ENCODE measurements at regions not wholly inside any gene's neighbourhood (a gene's known extent, or its start where the extent isn't known, plus 50 kb on each side); places are given as distances from the start of the nearest gene placed in this dataset.
"Not testable (repeated sequence)": the region's sequence is repeated elsewhere in the genome, so short reads cannot be mapped to it uniquely, and the experiment has no call there.

DNA sequence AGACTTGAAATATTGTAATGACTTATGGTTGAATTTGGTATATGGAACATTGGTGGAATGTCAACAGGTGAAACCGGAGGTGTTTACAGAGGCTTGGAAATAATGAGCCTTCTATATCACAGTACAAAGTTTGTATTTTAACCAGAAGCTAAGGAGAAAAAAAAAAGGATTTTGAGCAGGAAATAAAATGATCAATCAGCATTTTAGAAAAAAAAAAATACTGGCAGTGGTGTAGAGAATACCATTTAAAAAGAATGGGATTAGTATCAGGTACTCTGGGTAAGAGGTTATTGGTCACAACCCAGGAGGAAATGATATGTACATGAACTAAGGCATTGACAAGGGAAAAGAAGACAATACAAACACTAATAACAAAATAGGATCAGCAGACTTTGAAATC, 587.1 kb upstream of the HTR2C start:
- DNase-seq = no peak

- not testable (repeated sequence) for DNase-seq
These were observed 592.2 kb upstream of the HTR2C start for GRCh38 chrX:113991720-113992119.

GRCh38 chrX:113990669-113991068, 593.2 kb upstream of the HTR2C start:
- DNase-seq = not testable (repeated sequence)

- not testable (repeated sequence) for DNase-seq
These were observed 595.5 kb upstream of the HTR2C start for GRCh38 chrX:113988315-113988935.

- DNase-seq = no peak
These were observed 597.5 kb upstream of the HTR2C start for GRCh38 chrX:113986427-113986826.

- no peak for DNase-seq
These were observed 601.1 kb upstream of the HTR2C start for GRCh38 chrX:113982766-113983165.

- DNase-seq = no peak
These were observed 602.9 kb upstream of the HTR2C start for GRCh38 chrX:113980953-113981352.

DNA sequence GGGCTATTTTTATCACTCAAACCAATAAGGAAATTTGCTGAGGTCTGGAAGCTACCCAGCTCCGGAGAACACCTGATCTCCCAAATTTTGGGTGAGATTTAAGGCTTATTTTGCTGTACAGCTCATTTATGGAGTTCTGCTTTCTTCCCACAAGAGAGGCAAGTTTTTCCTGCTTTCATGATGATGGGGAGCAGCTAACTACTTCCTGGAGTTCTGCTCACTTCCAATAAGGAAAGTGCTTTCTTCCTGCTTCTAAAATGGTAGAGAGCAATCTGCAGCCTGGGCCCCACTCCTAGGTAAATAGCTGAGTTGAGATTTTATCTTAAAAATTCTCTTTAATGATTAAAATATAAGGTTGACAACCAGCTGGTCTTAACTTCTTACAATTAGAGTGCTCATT, 606.0 kb upstream of the HTR2C start:
- DNase-seq = no peak

DNA sequence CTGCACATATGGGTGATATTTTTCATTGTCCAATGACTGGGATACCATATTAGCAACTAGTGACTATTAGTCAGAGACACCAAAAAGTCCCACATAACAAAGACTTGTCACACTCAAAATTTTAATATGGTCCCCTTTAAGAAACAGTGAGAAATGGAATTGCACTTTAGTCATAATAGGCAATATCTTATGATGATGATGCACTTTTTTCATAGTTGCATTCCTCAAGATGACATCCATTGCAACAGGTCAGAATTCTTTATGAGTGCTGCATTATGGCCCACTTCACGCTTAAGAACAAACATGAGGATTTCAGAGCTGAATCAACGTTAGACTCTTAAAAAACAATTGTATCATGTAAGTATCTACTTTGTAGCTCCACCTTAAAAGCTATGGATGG, 608.4 kb upstream of the HTR2C start:
- no peak for DNase-seq

DNA sequence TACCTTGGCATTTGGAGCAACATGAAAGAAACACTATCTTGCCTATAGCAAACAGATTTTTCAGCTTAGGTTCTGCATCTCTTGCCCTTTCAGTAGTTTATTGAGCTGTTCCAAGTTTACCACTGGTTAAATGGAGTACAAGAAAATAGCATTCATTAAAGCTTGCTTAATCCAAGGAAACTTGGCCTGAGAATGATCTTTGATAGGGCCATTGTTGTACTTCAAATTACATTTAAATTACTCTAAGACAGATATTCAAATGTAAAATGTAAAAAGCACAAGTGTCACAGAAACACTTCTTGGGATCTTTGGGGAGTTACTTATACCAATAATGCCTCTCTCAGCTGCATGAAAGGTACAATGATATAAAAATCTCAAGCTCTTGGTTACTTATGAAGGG, 609.0 kb upstream of the HTR2C start:
- DNase-seq = no peak

DNA sequence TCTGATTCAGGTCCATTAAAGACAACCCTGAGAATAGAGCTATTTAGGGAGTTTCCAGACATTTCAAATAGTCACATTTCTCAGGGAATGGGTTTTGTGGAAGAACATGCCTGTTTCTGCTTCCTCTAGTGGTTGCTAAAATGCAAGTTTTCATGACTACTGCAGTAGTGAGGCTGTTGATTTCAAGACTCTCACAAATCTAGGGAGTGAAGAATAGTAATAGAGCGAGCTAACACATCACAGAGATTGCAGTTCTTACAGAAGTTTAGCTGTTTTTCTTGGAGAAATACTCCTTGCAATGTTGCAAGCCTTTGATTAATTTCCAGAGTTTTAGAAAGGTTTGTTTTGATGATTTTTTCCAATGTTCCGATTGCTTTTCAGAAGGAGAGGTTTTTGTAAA, 610.2 kb upstream of the HTR2C start:
- DNase-seq = no peak

DNA sequence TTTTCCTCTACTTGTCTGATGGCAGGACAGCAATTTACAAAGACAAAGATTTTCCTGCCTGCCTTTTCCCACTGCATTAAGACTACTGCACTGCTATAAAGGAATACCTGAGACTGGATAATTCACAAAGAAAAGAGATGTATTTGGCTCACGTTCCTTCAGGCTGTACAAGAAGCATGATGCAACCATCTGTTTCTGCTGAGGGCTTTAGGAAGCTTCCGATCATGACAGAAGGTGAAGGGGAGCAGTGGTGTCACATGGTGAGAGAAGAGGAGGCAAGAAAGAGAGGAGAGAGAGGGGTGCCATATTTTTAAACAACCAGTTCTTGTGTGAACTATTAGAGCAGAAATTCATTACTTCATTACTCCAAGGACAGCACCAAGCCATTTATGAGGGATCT, 617.1 kb upstream of the HTR2C start:
- no peak for DNase-seq

- no peak for DNase-seq
These were observed 621.5 kb upstream of the HTR2C start for GRCh38 chrX:113962343-113962742.

GRCh38 chrX:113959912-113960626, 623.8 kb upstream of the HTR2C start:
- DNase-seq = no peak

- DNase-seq = no peak
These were observed 627.0 kb upstream of the HTR2C start for GRCh38 chrX:113956936-113957335.

DNA sequence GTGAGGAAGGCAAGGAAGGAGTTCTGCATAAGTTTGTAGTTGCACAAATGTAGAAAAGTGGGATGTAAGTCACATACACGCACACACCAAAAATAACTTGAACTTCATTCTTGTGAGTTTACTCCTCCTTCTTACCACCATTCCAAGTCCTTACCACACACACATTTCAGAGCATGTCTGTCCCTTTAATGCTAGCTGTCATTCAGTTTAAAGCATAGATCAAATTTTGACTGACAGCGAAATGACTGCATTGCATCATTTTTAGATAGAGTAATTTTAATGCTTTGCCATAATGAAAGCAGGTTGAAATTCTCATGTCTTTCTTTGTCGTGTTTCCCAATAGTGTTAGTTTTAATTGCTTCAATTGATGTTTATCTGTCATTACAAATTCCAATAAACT, 629.6 kb upstream of the HTR2C start:
- DNase-seq = no peak

GRCh38 chrX:113950081-113950678, 633.7 kb upstream of the HTR2C start:
- DNase-seq = no peak

DNA sequence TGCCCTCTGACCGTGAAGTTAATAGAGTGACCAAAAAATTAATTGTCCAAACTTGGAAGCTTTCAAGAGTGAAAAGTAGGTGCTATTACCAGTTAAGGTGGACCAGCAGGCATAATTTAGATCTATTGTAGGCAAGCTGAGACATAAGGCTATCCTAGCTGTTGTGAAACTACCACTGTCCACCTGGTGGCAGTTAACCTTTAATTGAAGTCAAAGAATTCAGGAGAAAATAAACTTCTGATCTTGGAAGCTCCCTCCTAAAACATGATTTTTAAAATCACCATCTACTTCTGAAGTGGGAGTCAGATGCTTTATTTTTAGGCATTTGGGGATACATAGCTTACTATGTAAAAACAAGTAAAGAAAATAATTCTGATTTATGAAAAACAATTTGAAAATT, 636.3 kb upstream of the HTR2C start:
- no peak for DNase-seq

DNA sequence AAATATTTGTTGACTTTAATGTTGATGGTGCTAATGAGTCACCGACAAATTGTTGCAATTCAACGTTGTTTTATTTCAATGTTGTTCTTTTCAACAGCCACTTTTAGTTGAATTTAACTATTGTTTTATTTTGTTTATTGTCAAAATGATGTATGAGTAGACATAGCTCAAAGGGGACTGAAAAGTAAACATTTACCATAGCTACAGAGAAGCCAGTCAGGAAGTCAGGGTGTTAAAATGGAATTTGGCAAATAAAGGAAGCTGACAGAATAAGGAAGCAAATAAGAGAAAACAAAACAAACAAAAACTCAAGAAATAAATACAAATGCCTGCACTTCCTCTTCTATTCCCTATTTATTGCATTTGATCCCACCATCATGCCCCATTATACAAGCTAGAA, 648.4 kb upstream of the HTR2C start:
- no peak for DNase-seq

DNA sequence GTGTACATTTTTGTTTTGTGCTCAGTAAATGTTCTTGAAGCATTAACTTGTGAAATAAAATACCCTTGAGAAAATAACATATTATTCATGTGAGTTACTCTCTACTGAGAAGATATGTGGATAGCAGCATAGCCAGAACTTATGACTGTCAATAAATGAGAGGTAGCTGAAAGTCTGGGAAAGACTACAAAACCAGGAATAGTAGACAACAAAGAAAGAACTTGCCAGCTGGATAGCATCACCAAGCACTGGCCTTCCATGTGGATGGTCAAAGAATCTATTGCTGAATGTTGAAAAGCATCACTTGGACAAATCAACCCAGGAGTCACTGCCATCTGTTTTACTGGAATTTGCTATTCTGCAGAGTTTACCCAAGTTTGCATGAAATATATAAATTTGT, 650.0 kb upstream of the HTR2C start:
- DNase-seq = no peak

DNA sequence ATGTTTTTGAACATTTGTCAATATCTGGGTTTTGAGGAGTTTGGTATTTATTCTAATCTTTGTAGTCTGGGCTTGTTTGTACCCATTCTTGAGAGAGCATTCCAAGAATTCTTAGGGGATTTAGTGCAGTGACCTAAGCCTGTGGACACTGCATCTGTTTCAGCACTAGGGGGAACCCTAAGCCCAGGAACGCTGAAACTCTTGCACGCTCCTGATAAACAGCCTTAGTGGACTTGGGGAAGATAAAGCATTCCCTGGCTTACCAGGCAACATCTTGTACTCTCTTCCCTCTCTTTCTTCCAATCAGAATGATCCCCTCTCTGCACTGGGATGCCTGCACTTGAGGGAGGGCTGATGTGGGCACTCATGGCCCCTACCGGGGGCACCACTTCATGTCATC, 654.9 kb upstream of the HTR2C start:
- DNase-seq = no peak

DNA sequence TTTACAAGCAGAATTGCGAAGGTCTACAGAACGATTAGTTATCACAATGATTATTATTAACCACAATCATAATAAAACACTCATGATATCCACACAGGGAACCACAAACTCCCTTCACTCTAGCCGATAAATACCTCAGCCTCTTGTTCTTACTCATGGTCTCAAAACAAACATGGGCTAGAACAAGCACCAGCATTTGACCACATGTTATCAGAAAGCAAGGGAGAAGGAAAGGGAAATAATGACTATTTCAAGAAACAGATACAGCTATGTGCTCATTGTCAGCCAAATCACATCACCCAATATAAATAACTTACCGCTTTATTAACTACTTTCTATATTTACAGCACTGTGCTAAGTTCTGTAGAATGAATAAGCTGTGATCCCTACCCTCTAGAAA, 663.2 kb upstream of the HTR2C start:
- no peak for DNase-seq

DNA sequence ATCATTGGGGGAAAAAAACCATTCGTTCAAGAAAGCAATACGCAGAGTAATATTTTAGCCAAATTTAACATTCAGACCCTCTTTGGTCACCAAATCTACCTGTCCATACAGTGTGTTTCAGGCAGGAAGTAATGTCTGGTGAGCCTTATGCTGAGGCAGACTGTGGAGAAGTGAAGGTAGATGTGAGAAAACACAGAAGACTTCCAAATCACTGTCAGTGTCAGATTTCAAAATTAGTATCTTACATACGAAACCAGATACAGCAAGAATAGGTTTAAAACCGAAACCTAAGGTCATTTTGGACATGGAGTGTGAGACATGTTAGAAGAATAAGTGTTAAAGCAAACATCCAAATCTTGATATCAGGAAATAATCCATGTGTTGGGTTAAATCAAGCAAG, 664.5 kb upstream of the HTR2C start:
- DNase-seq = no peak

DNA sequence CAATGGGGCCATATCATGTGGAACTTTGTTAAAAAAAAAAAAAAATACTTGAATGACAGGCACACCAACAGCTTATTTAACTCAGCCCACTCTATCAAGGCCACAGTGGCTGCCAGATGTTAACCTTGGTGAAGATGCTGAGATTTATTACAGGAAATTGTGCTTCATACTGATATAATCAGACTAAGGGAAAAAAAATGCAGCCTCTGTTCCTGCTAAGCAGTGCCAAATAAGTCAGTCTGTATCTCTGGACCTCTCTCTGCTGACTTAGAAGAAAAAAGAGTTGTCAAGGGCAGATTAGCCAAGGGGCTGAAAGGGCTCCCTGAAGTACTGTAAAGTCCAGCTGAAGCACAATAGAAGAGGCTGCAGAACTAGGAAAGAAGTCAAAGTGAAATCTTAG, 677.7 kb upstream of the HTR2C start:
- no peak for DNase-seq

GRCh38 chrX:113892891-113893290, 691.0 kb upstream of the HTR2C start:
- DNase-seq = no peak

Data from retina (tissue), 1 donor.